ENCODE measurements at regions not wholly inside any gene's neighbourhood (a gene's known extent, or its start where the extent isn't known, plus 50 kb on each side); places are given as distances from the start of the nearest gene placed in this dataset.

- TF ChIP-seq POLR2A (IDR thresholded peaks at IDR 0.05; ENCODE audit: low read depth, low read length) (no peak), POLR2AphosphoS5 (IDR thresholded peaks at IDR 0.05; ENCODE audit: low read depth, low read length) (no peak)
Observed at GRCh38 chr11:110000850-110001249, 92.3 kb upstream of the ZC3H12C start.
